GM18858 (cell line): ENCODE measurements at regions not wholly inside any gene's neighbourhood (a gene's known extent, or its start where the extent isn't known, plus 50 kb on each side); places are given as distances from the start of the nearest gene placed in this dataset.

Experiments used
- ATAC-seq: cut with Tn5 transposase; IDR thresholded peaks from one replicate; pipeline ENCODE4 v1.9.1; 2021; ENCODE audit not compliant: unreplicated experiment

GRCh38 chr18:27652480-27653121, 467.5 kb upstream of the CHST9 start:
- ATAC-seq, result peak; percentile 89

DNA sequence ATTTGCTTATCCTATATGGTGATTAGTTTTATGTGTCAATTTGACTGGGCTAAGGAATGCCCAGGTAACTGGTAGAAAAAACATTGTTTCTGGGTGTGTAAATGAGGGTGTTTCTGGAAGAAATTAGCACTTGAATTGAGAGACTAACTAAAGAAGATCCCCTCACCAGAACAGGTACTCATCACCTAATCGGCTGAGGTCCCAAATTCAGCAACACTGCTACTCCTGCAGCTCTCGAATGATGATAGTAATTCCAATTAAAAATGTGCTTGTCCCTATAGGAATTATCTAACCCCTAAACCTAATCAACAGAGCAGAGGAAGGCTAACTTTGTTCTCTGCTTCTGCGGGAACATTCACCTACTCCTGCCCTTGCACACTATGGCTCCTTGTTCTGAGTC, 464.5 kb upstream of the CHST9 start:
- no peak for ATAC-seq

DNA sequence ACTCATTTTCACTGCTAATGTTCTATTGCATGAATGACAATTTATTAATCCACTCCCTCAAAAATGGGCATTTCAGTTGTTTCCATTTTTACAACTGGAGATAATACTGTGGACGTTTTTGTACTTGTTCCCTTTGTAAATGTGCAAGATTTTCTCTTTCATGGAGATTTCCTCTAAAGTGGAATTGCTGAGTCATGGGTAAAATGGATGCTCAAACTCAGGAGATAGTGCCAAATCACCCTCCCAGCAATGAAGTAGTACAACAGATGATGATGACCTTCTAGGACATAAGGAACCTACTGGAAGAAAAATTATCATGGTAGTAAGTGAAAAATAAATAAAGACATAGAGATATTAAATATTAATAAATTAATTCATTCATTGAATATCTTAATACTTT, 460.8 kb upstream of the CHST9 start:
- ATAC-seq, result no peak

GRCh38 chr18:27636576-27637085, 451.5 kb upstream of the CHST9 start:
- no peak for ATAC-seq

GRCh38 chr18:27632706-27633105, 447.6 kb upstream of the CHST9 start:
- ATAC-seq, result no peak

DNA sequence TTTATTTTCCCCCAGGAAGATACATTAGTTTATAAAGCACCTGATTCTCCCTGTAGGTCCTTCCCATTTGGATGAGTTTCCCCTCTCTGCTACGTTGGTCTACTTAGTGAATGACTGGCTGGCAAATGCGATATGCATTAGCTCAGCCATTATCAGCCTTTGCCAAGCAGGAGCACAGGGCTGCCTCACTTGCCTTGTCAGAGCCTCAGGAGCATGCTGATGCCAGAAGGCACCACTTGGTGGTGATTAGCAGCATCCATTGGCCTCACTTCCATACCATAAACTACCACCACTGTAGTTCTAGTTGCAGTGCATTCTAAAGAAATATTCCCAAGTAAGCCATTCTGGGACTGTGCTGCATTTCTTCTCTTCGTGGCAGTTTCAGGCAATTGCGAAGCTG, 442.8 kb upstream of the CHST9 start:
- ATAC-seq, result no peak

GRCh38 chr18:27621236-27621890, 436.3 kb upstream of the CHST9 start:
- ATAC-seq, result no peak

GRCh38 chr18:27619906-27620305, 434.8 kb upstream of the CHST9 start:
- no peak for ATAC-seq

- ATAC-seq, result no peak
These were observed 434.1 kb upstream of the CHST9 start for GRCh38 chr18:27619090-27619772.

- ATAC-seq, result no peak
These were observed 431.2 kb upstream of the CHST9 start for GRCh38 chr18:27616324-27616723.

DNA sequence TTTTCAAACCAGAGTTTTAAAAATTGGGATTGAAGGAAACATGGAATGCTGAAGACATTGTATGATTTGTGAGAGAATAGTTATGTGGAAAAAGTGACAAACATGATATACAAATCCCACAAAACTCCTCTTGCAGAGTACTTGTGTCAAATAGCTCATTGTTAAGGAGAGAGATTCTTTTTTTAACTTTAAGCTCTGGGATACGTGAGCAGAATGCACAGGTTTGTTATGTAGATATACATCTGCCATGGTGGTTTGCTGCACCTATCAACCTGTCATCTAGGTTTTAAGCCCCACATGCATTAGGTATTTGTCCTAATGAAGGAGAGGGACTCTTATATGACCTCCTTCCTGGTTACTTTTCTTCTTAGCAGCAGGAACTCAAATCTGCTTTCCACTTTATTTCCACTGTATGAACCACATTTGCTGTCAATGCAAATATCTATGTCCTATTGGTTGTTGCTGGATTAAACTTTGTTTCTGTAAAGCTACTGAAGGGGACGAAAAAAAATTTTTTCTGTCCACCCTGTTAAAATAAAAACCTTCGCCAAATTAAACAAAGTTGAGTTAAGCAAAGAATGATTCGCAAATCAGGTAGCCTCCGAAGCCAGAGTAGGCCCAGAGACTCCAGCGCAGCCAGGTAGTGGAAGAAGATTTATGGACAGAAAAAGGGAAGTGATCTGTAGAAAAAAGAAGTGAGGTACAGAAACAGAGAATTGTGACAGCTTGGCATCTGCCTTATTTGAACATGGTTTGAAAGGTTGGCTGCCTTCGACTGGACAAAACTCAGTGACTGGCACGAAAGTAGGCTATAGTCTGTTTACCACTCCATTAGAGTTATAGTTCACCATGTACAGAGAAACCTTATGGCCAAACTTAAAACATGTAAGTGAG, 430.1 kb upstream of the CHST9 start:
- no peak for ATAC-seq

DNA sequence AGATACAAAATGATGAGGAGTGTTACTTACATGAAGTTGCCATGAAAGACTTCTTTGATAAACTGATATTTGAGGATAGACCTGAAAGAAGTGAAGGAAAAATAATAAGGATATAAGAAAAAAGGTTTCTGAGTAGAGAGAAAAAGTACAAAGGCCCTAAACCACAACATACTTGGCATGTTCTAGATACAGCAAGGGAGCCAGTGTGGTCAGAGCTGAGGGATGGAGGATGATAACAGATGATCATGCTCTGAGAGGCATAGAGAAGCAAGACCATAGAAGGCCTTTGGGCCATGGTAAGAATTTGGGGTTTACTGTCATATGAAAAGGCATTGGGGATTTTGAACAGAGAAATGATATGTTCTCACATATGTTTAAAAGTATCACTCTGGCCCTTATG, 424.1 kb upstream of the CHST9 start:
- no peak for ATAC-seq

DNA sequence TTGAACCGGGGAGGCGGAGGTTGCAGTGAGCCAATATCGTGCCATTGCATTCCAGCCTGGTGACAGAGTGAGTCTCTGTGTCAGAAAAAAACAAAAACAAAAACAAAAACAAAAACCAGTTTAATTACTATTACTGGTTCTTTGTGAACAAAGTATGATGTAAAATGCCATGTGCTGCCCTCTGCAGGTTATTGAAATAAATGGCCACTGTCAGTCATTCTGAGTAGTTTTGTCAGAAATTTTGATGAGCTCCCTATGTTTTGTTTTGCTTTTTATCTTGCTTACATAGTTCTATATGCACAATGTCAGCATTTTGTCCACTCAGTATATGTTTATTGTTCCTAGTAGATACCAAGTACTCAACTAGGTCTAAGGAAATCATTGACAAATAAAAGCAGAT, 423.6 kb upstream of the CHST9 start:
- ATAC-seq, result no peak

GRCh38 chr18:27608174-27608573, 423.1 kb upstream of the CHST9 start:
- ATAC-seq, result no peak

GRCh38 chr18:27606741-27607140, 421.6 kb upstream of the CHST9 start:
- ATAC-seq, result no peak

DNA sequence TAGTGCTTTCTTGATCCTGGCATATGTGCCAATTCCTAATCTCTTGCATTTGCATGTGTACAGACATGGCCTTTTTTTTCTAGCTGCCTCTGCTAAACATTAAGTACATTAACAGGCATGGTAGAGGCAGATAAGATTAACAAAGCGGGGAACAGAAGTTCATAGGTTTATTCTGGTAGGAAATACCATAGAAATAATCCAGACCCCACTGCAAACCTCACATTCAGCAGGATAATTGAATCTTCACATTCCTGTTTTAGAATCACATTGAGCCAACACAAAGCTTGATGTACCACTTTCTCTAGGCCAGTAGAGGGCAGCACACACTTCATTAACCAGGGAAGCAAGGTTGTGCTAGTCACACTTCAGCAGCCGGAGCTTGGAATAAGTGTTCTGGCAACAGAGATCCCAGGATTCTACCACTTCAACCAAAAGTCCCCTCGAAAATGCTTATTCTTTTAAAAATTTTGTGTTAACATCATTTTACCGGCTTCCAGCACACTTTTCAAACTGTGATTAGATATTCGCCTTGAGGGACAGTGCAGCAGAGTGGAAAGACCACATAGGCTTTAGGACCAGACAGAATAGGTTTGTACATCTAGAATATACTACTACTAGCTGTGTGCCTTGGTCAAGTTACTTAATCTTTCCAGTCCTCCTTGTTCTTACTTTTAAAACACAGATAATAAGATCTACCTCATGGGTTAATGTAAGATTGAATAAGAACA, 420.2 kb upstream of the CHST9 start:
- ATAC-seq, result peak; percentile 82

DNA sequence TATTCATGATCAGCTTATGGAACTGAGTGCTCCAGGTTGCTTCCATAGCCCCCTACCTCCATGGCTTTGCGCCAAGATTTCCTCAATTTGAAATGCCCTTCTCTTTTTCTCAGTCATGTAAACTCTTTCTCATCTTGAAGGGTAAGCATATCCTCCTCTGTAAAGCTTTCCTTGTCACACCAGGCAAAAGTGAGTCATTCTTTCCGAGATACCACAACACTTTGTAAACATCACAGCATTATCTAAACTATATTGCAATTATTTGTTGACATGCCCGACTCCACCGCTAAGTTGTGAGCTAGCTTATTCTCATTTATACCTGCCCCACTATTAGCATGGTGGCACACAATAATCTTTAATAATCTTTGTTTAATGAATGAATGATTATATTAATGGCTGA, 419.5 kb upstream of the CHST9 start:
- no peak for ATAC-seq

- no peak for ATAC-seq
These were observed 417.0 kb upstream of the CHST9 start for GRCh38 chr18:27602092-27602491.

- no peak for ATAC-seq
These were observed 415.1 kb upstream of the CHST9 start for GRCh38 chr18:27600245-27600644.

GRCh38 chr18:27599202-27599829, 414.2 kb upstream of the CHST9 start:
- peak; percentile 83 for ATAC-seq
